Naive thymus-derived CD8-positive, alpha-beta T cell (primary cell): ENCODE measurements at regions not wholly inside any gene's neighbourhood (a gene's known extent, or its start where the extent isn't known, plus 50 kb on each side); places are given as distances from the start of the nearest gene placed in this dataset.
A peak's percentile ranks its signal among the peaks of the same experiment; 100 is the strongest.

Source experiments
- ATAC-seq, 2 donors: fragments of 150-1000 bp; cut with Tn5 transposase in 1 of 2; sonication (Bioruptor Pico), chemical (Tn5 transposase) in 1 of 2; 1 replicate in 1 of 2; 2 replicates in 1 of 2; pipeline ENCODE4 v1.10.0; 2021; ENCODE audit warnings: mild to moderate bottlenecking in 2 of 2, moderate library complexity in 2 of 2
- POLR2A ChIA-PET: fragments of 350-600 bp; sonication (Branson Sonifier 250); formaldehyde crosslinking; loops from one replicate; lab custom pipeline; 2021; ENCODE audit warnings: antibody characterized with exemption; lab: Charles Lee
- DNase-seq, 10 donors: peaks; one replicate each; pipeline versions ENCODE4 v3.0.0 to v3.0.0-alpha.2; 2020 to 2022
- H3K27ac Mint-ChIP-seq, 10 donors: one replicate each; pipeline ENCODE4 v1.8.0; 2020 to 2022; ENCODE audit warnings: mild to moderate bottlenecking in 10 of 10, mixed read lengths in 10 of 10, moderate library complexity in 4 of 10, inconsistent platforms in 1 of 10
- H3K27me3 Mint-ChIP-seq, 5 donors: one replicate each; pipeline ENCODE4 v1.8.0; 2021 to 2022; ENCODE audit warnings: mixed read lengths in 5 of 5
- H3K36me3 Mint-ChIP-seq, 3 donors: one replicate each; pipeline ENCODE4 v1.8.0; 2020 to 2022; ENCODE audit warnings: mixed read lengths in 3 of 3, mild to moderate bottlenecking in 2 of 3, inconsistent platforms in 1 of 3
- H3K4me1 Mint-ChIP-seq, 4 donors: one replicate each; pipeline ENCODE4 v1.8.0; 2021 to 2022; ENCODE audit warnings: mixed read lengths in 4 of 4
- H3K4me3 Mint-ChIP-seq, 10 donors: one replicate each; pipeline ENCODE4 v1.8.0; 2020 to 2022; ENCODE audit warnings: mild to moderate bottlenecking in 10 of 10, mixed read lengths in 10 of 10, moderate library complexity in 6 of 10, inconsistent platforms in 1 of 10
- H3K9me3 Mint-ChIP-seq, 9 donors: one replicate each; pipeline ENCODE4 v1.8.0; 2020 to 2022; ENCODE audit warnings: mixed read lengths in 9 of 9, mild to moderate bottlenecking in 3 of 9, inconsistent platforms in 1 of 9, moderate library complexity in 1 of 9

GRCh38 chr20:20851385-20851784 is 138.9 kb upstream of the RALGAPA2 start:
- H3K4me3 Mint-ChIP-seq: no peak overlapping the region
- DNase-seq (no peak), ATAC-seq (no peak)
- H3K4me1 Mint-ChIP-seq: no peaks in the 10 kb centered on the region
- peaks cover 0 to 29% (median 10%) of the 10 kb centered on the region in 5 donors for H3K27me3 Mint-ChIP-seq
- H3K36me3 Mint-ChIP-seq: no peaks in the 10 kb centered on the region
- peaks cover 0 to 2% (median 0%) of the 10 kb centered on the region in 9 donors for H3K9me3 Mint-ChIP-seq
- no peak overlapping the region for H3K27ac Mint-ChIP-seq
- POLR2A ChIA-PET: no interaction called here

- H3K27ac Mint-ChIP-seq: no peak overlapping the region
- no peaks in the 10 kb centered on the region for H3K36me3 Mint-ChIP-seq
- peaks cover 0 to 2% (median 0%) of the 10 kb centered on the region in 9 donors for H3K9me3 Mint-ChIP-seq
- ATAC-seq (no peak), DNase-seq (no peak)
- POLR2A ChIA-PET: no interaction called here
- peaks cover 0 to 29% (median 10%) of the 10 kb centered on the region in 5 donors for H3K27me3 Mint-ChIP-seq
- H3K4me1 Mint-ChIP-seq: no peaks in the 10 kb centered on the region
- H3K4me3 Mint-ChIP-seq: no peak overlapping the region
Observed at GRCh38 chr20:20850407-20850806, 138.0 kb upstream of the RALGAPA2 start.

- no peaks in the 10 kb centered on the region for H3K36me3 Mint-ChIP-seq
- POLR2A ChIA-PET: no interaction called here
- H3K27ac Mint-ChIP-seq: no peak overlapping the region
- H3K27me3 Mint-ChIP-seq: peaks cover 0 to 26% (median 7%) of the 10 kb centered on the region in 5 donors
- no peaks in the 10 kb centered on the region for H3K4me1 Mint-ChIP-seq
- ATAC-seq (no peak), DNase-seq (no peak)
- no peak overlapping the region for H3K4me3 Mint-ChIP-seq
- no peaks in the 10 kb centered on the region for H3K9me3 Mint-ChIP-seq
Observed at GRCh38 chr20:20849161-20849560, 136.7 kb upstream of the RALGAPA2 start.

GRCh38 chr20:20847814-20848213 is 135.4 kb upstream of the RALGAPA2 start:
- H3K36me3 Mint-ChIP-seq: no peaks in the 10 kb centered on the region
- H3K4me3 Mint-ChIP-seq: no peak overlapping the region
- H3K4me1 Mint-ChIP-seq: no peaks in the 10 kb centered on the region
- H3K27me3 Mint-ChIP-seq: peaks cover 0 to 26% (median 7%) of the 10 kb centered on the region in 5 donors
- ATAC-seq (no peak), DNase-seq (no peak)
- POLR2A ChIA-PET: no interaction called here
- H3K27ac Mint-ChIP-seq: no peak overlapping the region
- H3K9me3 Mint-ChIP-seq: no peaks in the 10 kb centered on the region

- Mint-ChIP-seq H3K4me1 (no peaks in the 10 kb centered on the region), H3K27ac (no peak overlapping the region)
Observed at GRCh38 chr20:20843982-20844381, 131.5 kb upstream of the RALGAPA2 start.

GRCh38 chr20:20839771-20840170 is 127.3 kb upstream of the RALGAPA2 start:
- no peak overlapping the region for H3K4me3 Mint-ChIP-seq
- no peaks in the 10 kb centered on the region for H3K9me3 Mint-ChIP-seq
- peaks cover 0 to 6% (median 1%) of the 10 kb centered on the region in 4 donors for H3K4me1 Mint-ChIP-seq
- POLR2A ChIA-PET: no interaction called here
- peak overlapping the region in 1 of 10 donors; percentile 31 for H3K27ac Mint-ChIP-seq
- no peak for ATAC-seq
- no peaks in the 10 kb centered on the region for H3K36me3 Mint-ChIP-seq
- no peak for DNase-seq
- H3K27me3 Mint-ChIP-seq: peaks cover 0 to 20% (median 9%) of the 10 kb centered on the region in 5 donors

More at GRCh38 chr20:20843982-20844381, 131.5 kb upstream of the RALGAPA2 start:
- DNase-seq (no peak), ATAC-seq (no peak)
- peaks cover 2 to 16% (median 7%) of the 10 kb centered on the region in 5 donors for H3K27me3 Mint-ChIP-seq
- no peaks in the 10 kb centered on the region for H3K9me3 Mint-ChIP-seq
- POLR2A ChIA-PET: no interaction called here
- H3K36me3 Mint-ChIP-seq: no peaks in the 10 kb centered on the region
- no peak overlapping the region for H3K4me3 Mint-ChIP-seq

GRCh38 chr20:20837574-20838021 is 125.2 kb upstream of the RALGAPA2 start:
- peak overlapping the region in 2 of 10 donors; percentile 37 for H3K4me3 Mint-ChIP-seq
- POLR2A ChIA-PET: no interaction called here
- peak in 4 of 10 donors; percentile 7 to 33 (median 24) for DNase-seq
- no peak overlapping the region for H3K27ac Mint-ChIP-seq
- H3K9me3 Mint-ChIP-seq: no peaks in the 10 kb centered on the region
- peaks cover 0 to 6% (median 1%) of the 10 kb centered on the region in 4 donors for H3K4me1 Mint-ChIP-seq
- no peak for ATAC-seq
- H3K27me3 Mint-ChIP-seq: peaks cover 11 to 37% (median 16%) of the 10 kb centered on the region in 5 donors
- no peaks in the 10 kb centered on the region for H3K36me3 Mint-ChIP-seq

- no peak overlapping the region for H3K27ac Mint-ChIP-seq
- POLR2A ChIA-PET: no interaction called here
- ATAC-seq (no peak), DNase-seq (no peak)
- H3K27me3 Mint-ChIP-seq: peaks cover 11 to 43% (median 16%) of the 10 kb centered on the region in 5 donors
- no peak overlapping the region for H3K4me3 Mint-ChIP-seq
- no peaks in the 10 kb centered on the region for H3K9me3 Mint-ChIP-seq
- H3K36me3 Mint-ChIP-seq: no peaks in the 10 kb centered on the region
- H3K4me1 Mint-ChIP-seq: peaks cover 0 to 6% (median 1%) of the 10 kb centered on the region in 4 donors
Observed at GRCh38 chr20:20836836-20837235, 124.4 kb upstream of the RALGAPA2 start.

- POLR2A ChIA-PET: no interaction called here
- H3K4me3 Mint-ChIP-seq: no peak overlapping the region
- no peaks in the 10 kb centered on the region for H3K36me3 Mint-ChIP-seq
- peaks cover 0 to 6% (median 1%) of the 10 kb centered on the region in 4 donors for H3K4me1 Mint-ChIP-seq
- peaks cover 0 to 2% (median 0%) of the 10 kb centered on the region in 9 donors for H3K9me3 Mint-ChIP-seq
- ATAC-seq (no peak), DNase-seq (no peak)
- H3K27ac Mint-ChIP-seq: no peak overlapping the region
- peaks cover 11 to 40% (median 19%) of the 10 kb centered on the region in 5 donors for H3K27me3 Mint-ChIP-seq
Observed at GRCh38 chr20:20835897-20836296, 123.5 kb upstream of the RALGAPA2 start.

- no peak overlapping the region for H3K4me3 Mint-ChIP-seq
- no peaks in the 10 kb centered on the region for H3K36me3 Mint-ChIP-seq
- peaks cover 0 to 7% (median 0%) of the 10 kb centered on the region in 9 donors for H3K9me3 Mint-ChIP-seq
- POLR2A ChIA-PET: no interaction called here
- DNase-seq (no peak), ATAC-seq (no peak)
- H3K27me3 Mint-ChIP-seq: peaks cover 11 to 41% (median 16%) of the 10 kb centered on the region in 5 donors
- no peak overlapping the region for H3K27ac Mint-ChIP-seq
- peaks cover 0 to 6% (median 1%) of the 10 kb centered on the region in 4 donors for H3K4me1 Mint-ChIP-seq
Observed at GRCh38 chr20:20834008-20834407, 121.6 kb upstream of the RALGAPA2 start.

GRCh38 chr20:20832715-20833114 is 120.3 kb upstream of the RALGAPA2 start:
- Mint-ChIP-seq H3K9me3 (peaks cover 0 to 7% (median 0%) of the 10 kb centered on the region in 9 donors), H3K36me3 (no peaks in the 10 kb centered on the region), H3K4me1 (peaks cover 0 to 6% (median 1%) of the 10 kb centered on the region in 4 donors), H3K27me3 (peaks cover 11 to 39% (median 16%) of the 10 kb centered on the region in 5 donors), H3K4me3 (no peak overlapping the region), H3K27ac (no peak overlapping the region)
- POLR2A ChIA-PET: no interaction called here
- ATAC-seq: no peak
- DNase-seq: no peak

GRCh38 chr20:20831794-20832193 is 119.3 kb upstream of the RALGAPA2 start:
- Mint-ChIP-seq H3K4me3 (no peak overlapping the region), H3K4me1 (no peaks in the 10 kb centered on the region), H3K27ac (no peak overlapping the region), H3K36me3 (no peaks in the 10 kb centered on the region), H3K27me3 (peaks cover 20 to 41% (median 22%) of the 10 kb centered on the region in 5 donors), H3K9me3 (peaks cover 0 to 7% (median 0%) of the 10 kb centered on the region in 9 donors)
- no peak for DNase-seq
- POLR2A ChIA-PET: no interaction called here
- ATAC-seq: no peak

- ATAC-seq: no peak
- H3K4me3 Mint-ChIP-seq: no peak overlapping the region
- peaks cover 17 to 45% (median 26%) of the 10 kb centered on the region in 5 donors for H3K27me3 Mint-ChIP-seq
- H3K4me1 Mint-ChIP-seq: peaks cover 0 to 2% (median 2%) of the 10 kb centered on the region in 4 donors
- no peaks in the 10 kb centered on the region for H3K36me3 Mint-ChIP-seq
- peaks cover 0 to 7% (median 0%) of the 10 kb centered on the region in 9 donors for H3K9me3 Mint-ChIP-seq
- no peak for DNase-seq
- no peak overlapping the region for H3K27ac Mint-ChIP-seq
- POLR2A ChIA-PET: no interaction called here
Observed at GRCh38 chr20:20829681-20830080, 117.2 kb upstream of the RALGAPA2 start.
